Activated naive CD8-positive, alpha-beta T cell (primary cell): ENCODE measurements at regions not wholly inside any gene's neighbourhood (a gene's known extent, or its start where the extent isn't known, plus 50 kb on each side); places are given as distances from the start of the nearest gene placed in this dataset.

ENCODE experiments used
- H3K27ac Mint-ChIP-seq: one replicate; pipeline ENCODE4 v1.8.0; 2021; ENCODE audit warnings: mixed read lengths
- H3K27me3 Mint-ChIP-seq: one replicate; pipeline ENCODE4 v1.8.0; 2021; ENCODE audit warnings: mixed read lengths
- H3K36me3 Mint-ChIP-seq: one replicate; pipeline ENCODE4 v1.8.0; 2021; ENCODE audit warnings: mixed read lengths
- H3K4me1 Mint-ChIP-seq: one replicate; pipeline ENCODE4 v1.8.0; 2021; ENCODE audit warnings: low read depth, mixed read lengths
- H3K4me3 Mint-ChIP-seq: one replicate; pipeline ENCODE4 v1.8.0; 2021; ENCODE audit warnings: mild to moderate bottlenecking, mixed read lengths
- H3K9me3 Mint-ChIP-seq: one replicate; pipeline ENCODE4 v1.8.0; 2021; ENCODE audit warnings: low read depth, mixed read lengths

GRCh38 chr1:96290033-96290432, 431.6 kb upstream of the PTBP2 start:
- Mint-ChIP-seq H3K36me3 (no peaks in the 10 kb centered on the region), H3K27me3 (no peaks in the 10 kb centered on the region), H3K4me1 (no peaks in the 10 kb centered on the region), H3K9me3 (peaks cover 19% of the 10 kb centered on the region), H3K4me3 (no peak overlapping the region), H3K27ac (no peak overlapping the region)

GRCh38 chr1:96290801-96291200, 430.8 kb upstream of the PTBP2 start:
- no peaks in the 10 kb centered on the region for H3K4me1 Mint-ChIP-seq
- no peaks in the 10 kb centered on the region for H3K36me3 Mint-ChIP-seq
- no peak overlapping the region for H3K27ac Mint-ChIP-seq
- peaks cover 19% of the 10 kb centered on the region for H3K9me3 Mint-ChIP-seq
- H3K4me3 Mint-ChIP-seq = no peak overlapping the region
- no peaks in the 10 kb centered on the region for H3K27me3 Mint-ChIP-seq

- Mint-ChIP-seq H3K4me3 (no peak overlapping the region), H3K4me1 (no peaks in the 10 kb centered on the region), H3K27me3 (no peaks in the 10 kb centered on the region), H3K9me3 (peaks cover 17% of the 10 kb centered on the region), H3K36me3 (no peaks in the 10 kb centered on the region), H3K27ac (no peak overlapping the region)
Measured at GRCh38 chr1:96291468-96291867, 430.1 kb upstream of the PTBP2 start.

GRCh38 chr1:96292141-96292540, 429.4 kb upstream of the PTBP2 start:
- Mint-ChIP-seq H3K27me3 (no peaks in the 10 kb centered on the region), H3K36me3 (no peaks in the 10 kb centered on the region), H3K27ac (no peak overlapping the region), H3K9me3 (peaks cover 11% of the 10 kb centered on the region), H3K4me3 (no peak overlapping the region), H3K4me1 (no peaks in the 10 kb centered on the region)

- Mint-ChIP-seq H3K27ac (no peak overlapping the region), H3K4me1 (no peaks in the 10 kb centered on the region), H3K4me3 (no peak overlapping the region), H3K27me3 (no peaks in the 10 kb centered on the region), H3K9me3 (no peaks in the 10 kb centered on the region), H3K36me3 (no peaks in the 10 kb centered on the region)
Measured at GRCh38 chr1:96296991-96297390, 424.6 kb upstream of the PTBP2 start.

GRCh38 chr1:96306809-96307560, 414.6 kb upstream of the PTBP2 start:
- H3K27me3 Mint-ChIP-seq = no peaks in the 10 kb centered on the region
- no peaks in the 10 kb centered on the region for H3K4me1 Mint-ChIP-seq
- no peaks in the 10 kb centered on the region for H3K9me3 Mint-ChIP-seq
- H3K27ac Mint-ChIP-seq = no peak overlapping the region
- no peaks in the 10 kb centered on the region for H3K36me3 Mint-ChIP-seq
- H3K4me3 Mint-ChIP-seq = no peak overlapping the region

GRCh38 chr1:96308314-96308713, 413.3 kb upstream of the PTBP2 start:
- Mint-ChIP-seq H3K36me3 (no peaks in the 10 kb centered on the region), H3K4me1 (no peaks in the 10 kb centered on the region), H3K27me3 (no peaks in the 10 kb centered on the region), H3K9me3 (no peaks in the 10 kb centered on the region), H3K27ac (no peak overlapping the region), H3K4me3 (no peak overlapping the region)

- H3K27me3 Mint-ChIP-seq = no peaks in the 10 kb centered on the region
- H3K27ac Mint-ChIP-seq = no peak overlapping the region
- no peak overlapping the region for H3K4me3 Mint-ChIP-seq
- no peaks in the 10 kb centered on the region for H3K4me1 Mint-ChIP-seq
- no peaks in the 10 kb centered on the region for H3K9me3 Mint-ChIP-seq
- H3K36me3 Mint-ChIP-seq = no peaks in the 10 kb centered on the region
Measured at GRCh38 chr1:96309783-96310182, 411.8 kb upstream of the PTBP2 start.

- H3K27me3 Mint-ChIP-seq = no peaks in the 10 kb centered on the region
- H3K36me3 Mint-ChIP-seq = no peaks in the 10 kb centered on the region
- H3K9me3 Mint-ChIP-seq = peaks cover 7% of the 10 kb centered on the region
- H3K4me1 Mint-ChIP-seq = no peaks in the 10 kb centered on the region
- H3K4me3 Mint-ChIP-seq = no peak overlapping the region
- H3K27ac Mint-ChIP-seq = no peak overlapping the region
Measured at GRCh38 chr1:96313216-96313615, 408.4 kb upstream of the PTBP2 start.

- Mint-ChIP-seq H3K36me3 (no peaks in the 10 kb centered on the region), H3K27me3 (peaks cover 1% of the 10 kb centered on the region), H3K27ac (no peak overlapping the region), H3K9me3 (peaks cover 6% of the 10 kb centered on the region), H3K4me1 (no peaks in the 10 kb centered on the region), H3K4me3 (no peak overlapping the region)
Measured at GRCh38 chr1:96329121-96329520, 392.5 kb upstream of the PTBP2 start.

GRCh38 chr1:96331596-96331995, 390.0 kb upstream of the PTBP2 start:
- Mint-ChIP-seq H3K36me3 (no peaks in the 10 kb centered on the region), H3K9me3 (peaks cover 6% of the 10 kb centered on the region), H3K27ac (no peak overlapping the region), H3K27me3 (peaks cover 1% of the 10 kb centered on the region), H3K4me1 (no peaks in the 10 kb centered on the region), H3K4me3 (no peak overlapping the region)

GRCh38 chr1:96333522-96334235, 387.9 kb upstream of the PTBP2 start:
- Mint-ChIP-seq H3K36me3 (no peaks in the 10 kb centered on the region), H3K27me3 (peaks cover 1% of the 10 kb centered on the region), H3K4me3 (no peak overlapping the region), H3K9me3 (peaks cover 8% of the 10 kb centered on the region), H3K27ac (no peak overlapping the region), H3K4me1 (no peaks in the 10 kb centered on the region)

- H3K9me3 Mint-ChIP-seq = peaks cover 7% of the 10 kb centered on the region
- no peak overlapping the region for H3K27ac Mint-ChIP-seq
- H3K36me3 Mint-ChIP-seq = no peaks in the 10 kb centered on the region
- no peak overlapping the region for H3K4me3 Mint-ChIP-seq
- H3K27me3 Mint-ChIP-seq = peaks cover 1% of the 10 kb centered on the region
- H3K4me1 Mint-ChIP-seq = no peaks in the 10 kb centered on the region
Measured at GRCh38 chr1:96334236-96334557, 387.4 kb upstream of the PTBP2 start.

- H3K4me1 Mint-ChIP-seq = no peaks in the 10 kb centered on the region
- H3K27ac Mint-ChIP-seq = no peak overlapping the region
- no peak overlapping the region for H3K4me3 Mint-ChIP-seq
- H3K9me3 Mint-ChIP-seq = peaks cover 12% of the 10 kb centered on the region
- H3K36me3 Mint-ChIP-seq = no peaks in the 10 kb centered on the region
- H3K27me3 Mint-ChIP-seq = no peaks in the 10 kb centered on the region
Measured at GRCh38 chr1:96338622-96339021, 383.0 kb upstream of the PTBP2 start.

GRCh38 chr1:96340686-96341085, 380.9 kb upstream of the PTBP2 start:
- Mint-ChIP-seq H3K36me3 (no peaks in the 10 kb centered on the region), H3K9me3 (peaks cover 12% of the 10 kb centered on the region), H3K27ac (no peak overlapping the region), H3K4me1 (no peaks in the 10 kb centered on the region), H3K4me3 (no peak overlapping the region), H3K27me3 (no peaks in the 10 kb centered on the region)

GRCh38 chr1:96346719-96347118, 374.9 kb upstream of the PTBP2 start:
- H3K36me3 Mint-ChIP-seq = no peaks in the 10 kb centered on the region
- H3K27ac Mint-ChIP-seq = no peak overlapping the region
- no peaks in the 10 kb centered on the region for H3K27me3 Mint-ChIP-seq
- peaks cover 4% of the 10 kb centered on the region for H3K9me3 Mint-ChIP-seq
- no peak overlapping the region for H3K4me3 Mint-ChIP-seq
- no peaks in the 10 kb centered on the region for H3K4me1 Mint-ChIP-seq
